ENCODE measurements at regions not wholly inside any gene's neighbourhood (a gene's known extent, or its start where the extent isn't known, plus 50 kb on each side); places are given as distances from the start of the nearest gene placed in this dataset.

- TF ChIP-seq JUN (IDR thresholded peaks at IDR 0.05; ENCODE audit: low read depth, low read length) (no peak), NRF1 (IDR thresholded peaks at IDR 0.05; ENCODE audit: low read depth, low read length) (no peak), NANOG (IDR thresholded peaks at IDR 0.05; ENCODE audit: insufficient read depth, low read depth, low read length, poor library complexity, severe bottlenecking) (no peak), RAD21 (IDR thresholded peaks at IDR 0.05 in 1 of 2, conservative IDR thresholded peaks at IDR 0.05 in 1 of 2; ENCODE audit: low read depth in 2 of 2, low read length in 2 of 2) (no peak)
- TF ChIP-seq, protein P1, sequence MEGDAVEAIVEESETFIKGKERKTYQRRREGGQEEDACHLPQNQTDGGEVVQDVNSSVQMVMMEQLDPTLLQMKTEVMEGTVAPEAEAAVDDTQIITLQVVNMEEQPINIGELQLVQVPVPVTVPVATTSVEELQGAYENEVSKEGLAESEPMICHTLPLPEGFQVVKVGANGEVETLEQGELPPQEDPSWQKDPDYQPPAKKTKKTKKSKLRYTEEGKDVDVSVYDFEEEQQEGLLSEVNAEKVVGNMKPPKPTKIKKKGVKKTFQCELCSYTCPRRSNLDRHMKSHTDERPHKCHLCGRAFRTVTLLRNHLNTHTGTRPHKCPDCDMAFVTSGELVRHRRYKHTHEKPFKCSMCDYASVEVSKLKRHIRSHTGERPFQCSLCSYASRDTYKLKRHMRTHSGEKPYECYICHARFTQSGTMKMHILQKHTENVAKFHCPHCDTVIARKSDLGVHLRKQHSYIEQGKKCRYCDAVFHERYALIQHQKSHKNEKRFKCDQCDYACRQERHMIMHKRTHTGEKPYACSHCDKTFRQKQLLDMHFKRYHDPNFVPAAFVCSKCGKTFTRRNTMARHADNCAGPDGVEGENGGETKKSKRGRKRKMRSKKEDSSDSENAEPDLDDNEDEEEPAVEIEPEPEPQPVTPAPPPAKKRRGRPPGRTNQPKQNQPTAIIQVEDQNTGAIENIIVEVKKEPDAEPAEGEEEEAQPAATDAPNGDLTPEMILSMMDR (IDR thresholded peaks at IDR 0.05; ENCODE audit: control extremely low read depth in 1 of 3, insufficient read depth in 1 of 3, low read depth in 1 of 3, low read length in 3 of 3) = no peak
These were observed 51.7 kb upstream of the DUSP10 start for GRCh38 chr1:221793439-221794078.

Measured in H1 (cell line).